Upper lobe of left lung (tissue), 6 donors: ENCODE measurements at regions not wholly inside any gene's neighbourhood (a gene's known extent, or its start where the extent isn't known, plus 50 kb on each side); places are given as distances from the start of the nearest gene placed in this dataset.
"Not testable (repeated sequence)": the region's sequence is repeated elsewhere in the genome, so short reads cannot be mapped to it uniquely, and the experiment has no call there.

Experiments
- ATAC-seq, 2 donors: fragments of 200-7000 bp; cut with Tn5 transposase; one replicate each; pipeline ENCODE4 v1.9.1; 2022; ENCODE audit warnings: mild to moderate bottlenecking in 2 of 2, moderate library complexity in 2 of 2; ENCODE audit not compliant: low FRiP score in 2 of 2
- DNase-seq, 2 donors: peaks; one replicate each; pipeline ENCODE4 v3.0.0-alpha.2; 2019 to 2020
- H3K27ac ChIP-seq, 4 donors: fragments of 200-600 bp; sonication (generic); one replicate each; pipeline ENCODE4 v1.5.1; 2016 to 2019
- H3K27me3 ChIP-seq, 4 donors: fragments of 200-600 bp; sonication (generic); one replicate each; pipeline ENCODE4 v1.5.1; 2017 to 2019
- H3K36me3 ChIP-seq, 4 donors: fragments of 200-600 bp; sonication (generic); one replicate each; pipeline ENCODE4 v1.5.1; 2016 to 2019
- H3K4me1 ChIP-seq, 4 donors: fragments of 200-600 bp; sonication (generic); one replicate each; pipeline ENCODE4 v1.5.1; 2018 to 2019
- H3K4me3 ChIP-seq, 4 donors: fragments of 200-600 bp; sonication (generic); one replicate each; pipeline ENCODE4 v1.5.1; 2017 to 2019; ENCODE audit warnings: mild to moderate bottlenecking in 2 of 4, moderate library complexity in 1 of 4
- H3K9me3 ChIP-seq, 4 donors: fragments of 200-600 bp; sonication (generic); one replicate each; pipeline ENCODE4 v1.5.1; 2018 to 2019
- CTCF ChIP-seq, 6 experiments: fragments of 450-650 bp in 4 of 6; fragments of 200-600 bp in 2 of 6; sonication (generic) in 2 of 6; IDR thresholded peaks; one replicate each; pipeline ENCODE4 v1.5.1; 2016 to 2019; ENCODE audit warnings: antibody characterized with exemption in 6 of 6
- EP300 ChIP-seq, 4 donors: sonication (generic); formaldehyde crosslinking; IDR thresholded peaks; one replicate each; pipeline ENCODE4 v1.5.1; 2017; ENCODE audit warnings: antibody characterized with exemption in 4 of 4, control low read depth in 2 of 4
- POLR2A ChIP-seq, 4 donors: fragments of 450-650 bp; IDR thresholded peaks; one replicate each; pipeline ENCODE4 v1.5.1; 2016 to 2017; ENCODE audit warnings: antibody characterized with exemption in 4 of 4, mild to moderate bottlenecking in 2 of 4
- POLR2AphosphoS5 ChIP-seq, 2 donors: sonication (generic); formaldehyde crosslinking; IDR thresholded peaks; one replicate each; pipeline ENCODE4 v1.5.1; 2017; ENCODE audit warnings: antibody characterized with exemption in 2 of 2
- WGBS, 2 donors: methylation state at CpG; one replicate each; pipeline ENCODE4 v1.1.5; 2017 to 2018; 5-methylcytosine and 5-hydroxymethylcytosine counted together
- donor health status: DM: no; HTN: no; CAD: no; lungs with moderate emphysema.
- donor health status: DM: no; HTN: yes; CAD: no; lungs with severe emphysema.

GRCh38 chr7:94145602-94146001, 141.4 kb upstream of the BET1 start:
- no peak for TF ChIP-seq POLR2A (IDR thresholded peaks at IDR 0.05)
- TF ChIP-seq POLR2AphosphoS5 (IDR thresholded peaks at IDR 0.05): no peak
- TF ChIP-seq EP300 (IDR thresholded peaks at IDR 0.05): no peak
- no peak for TF ChIP-seq CTCF (IDR thresholded peaks at IDR 0.05)
- H3K4me3 ChIP-seq: no peak overlapping the region
- H3K36me3 ChIP-seq: no peaks in the 10 kb centered on the region
- no peak overlapping the region for H3K27ac ChIP-seq
- H3K4me1 ChIP-seq: no peaks in the 10 kb centered on the region
- WGBS, 2 donors: 65 to 84% methylated on average over 2 of the region's 2 CpGs
- H3K27me3 ChIP-seq: no peaks in the 10 kb centered on the region
- H3K9me3 ChIP-seq: no peaks in the 10 kb centered on the region
- DNase-seq (no peak), ATAC-seq (no peak)

- Histone ChIP-seq H3K4me3 (no peak overlapping the region), H3K27ac (no peak overlapping the region), H3K9me3 (no peaks in the 10 kb centered on the region), H3K4me1 (no peaks in the 10 kb centered on the region), H3K27me3 (no peaks in the 10 kb centered on the region), H3K36me3 (no peaks in the 10 kb centered on the region)
- 59 to 63% methylated on average over 6 of the region's 6 CpGs for WGBS, 2 donors
- TF ChIP-seq POLR2A (IDR thresholded peaks at IDR 0.05) (no peak), POLR2AphosphoS5 (IDR thresholded peaks at IDR 0.05) (no peak), EP300 (IDR thresholded peaks at IDR 0.05) (no peak), CTCF (IDR thresholded peaks at IDR 0.05) (no peak)
- DNase-seq (no peak), ATAC-seq (no peak)
Measured at GRCh38 chr7:94146408-94146807, 142.3 kb upstream of the BET1 start.

- no peaks in the 10 kb centered on the region for H3K27me3 ChIP-seq
- ATAC-seq: no peak
- no peak overlapping the region for H3K27ac ChIP-seq
- WGBS, 2 donors: 84% methylated on average over 5 of the region's 5 CpGs
- H3K36me3 ChIP-seq: no peaks in the 10 kb centered on the region
- no peak for DNase-seq
- no peak overlapping the region for H3K4me3 ChIP-seq
- H3K4me1 ChIP-seq: no peaks in the 10 kb centered on the region
- TF ChIP-seq POLR2AphosphoS5 (IDR thresholded peaks at IDR 0.05) (no peak), CTCF (IDR thresholded peaks at IDR 0.05) (no peak), POLR2A (IDR thresholded peaks at IDR 0.05) (no peak), EP300 (IDR thresholded peaks at IDR 0.05) (no peak)
- H3K9me3 ChIP-seq: no peaks in the 10 kb centered on the region
Measured at GRCh38 chr7:94149789-94150545, 145.8 kb upstream of the BET1 start.

GRCh38 chr7:94154182-94154581, 150.0 kb upstream of the BET1 start:
- no peak for ATAC-seq
- no peak overlapping the region for H3K27ac ChIP-seq
- H3K4me1 ChIP-seq: no peaks in the 10 kb centered on the region
- TF ChIP-seq CTCF (IDR thresholded peaks at IDR 0.05): no peak
- no peak for TF ChIP-seq POLR2AphosphoS5 (IDR thresholded peaks at IDR 0.05)
- no peak for TF ChIP-seq POLR2A (IDR thresholded peaks at IDR 0.05)
- H3K4me3 ChIP-seq: no peak overlapping the region
- H3K27me3 ChIP-seq: no peaks in the 10 kb centered on the region
- H3K36me3 ChIP-seq: no peaks in the 10 kb centered on the region
- DNase-seq: no peak
- no peaks in the 10 kb centered on the region for H3K9me3 ChIP-seq

GRCh38 chr7:94154858-94155257, 150.7 kb upstream of the BET1 start:
- H3K9me3 ChIP-seq: no peaks in the 10 kb centered on the region
- ATAC-seq (no peak), DNase-seq (no peak)
- no peak overlapping the region for H3K4me3 ChIP-seq
- no peaks in the 10 kb centered on the region for H3K36me3 ChIP-seq
- no peaks in the 10 kb centered on the region for H3K4me1 ChIP-seq
- no peaks in the 10 kb centered on the region for H3K27me3 ChIP-seq
- H3K27ac ChIP-seq: no peak overlapping the region
- TF ChIP-seq EP300 (IDR thresholded peaks at IDR 0.05) (no peak), CTCF (IDR thresholded peaks at IDR 0.05) (no peak), POLR2A (IDR thresholded peaks at IDR 0.05) (no peak), POLR2AphosphoS5 (IDR thresholded peaks at IDR 0.05) (no peak)
- 45 to 65% methylated on average over 3 of the region's 3 CpGs for WGBS, 2 donors

GRCh38 chr7:94157659-94158306, 153.6 kb upstream of the BET1 start:
- not testable (repeated sequence) for ATAC-seq, H3K27ac ChIP-seq, H3K9me3 ChIP-seq, H3K4me3 ChIP-seq, H3K4me1 ChIP-seq, DNase-seq, H3K36me3 ChIP-seq, H3K27me3 ChIP-seq
- WGBS, 2 donors: 76 to 83% methylated on average over 5 of the region's 5 CpGs
